ENCODE measurements at regions not wholly inside any gene's neighbourhood (a gene's known extent, or its start where the extent isn't known, plus 50 kb on each side); places are given as distances from the start of the nearest gene placed in this dataset.

DNA sequence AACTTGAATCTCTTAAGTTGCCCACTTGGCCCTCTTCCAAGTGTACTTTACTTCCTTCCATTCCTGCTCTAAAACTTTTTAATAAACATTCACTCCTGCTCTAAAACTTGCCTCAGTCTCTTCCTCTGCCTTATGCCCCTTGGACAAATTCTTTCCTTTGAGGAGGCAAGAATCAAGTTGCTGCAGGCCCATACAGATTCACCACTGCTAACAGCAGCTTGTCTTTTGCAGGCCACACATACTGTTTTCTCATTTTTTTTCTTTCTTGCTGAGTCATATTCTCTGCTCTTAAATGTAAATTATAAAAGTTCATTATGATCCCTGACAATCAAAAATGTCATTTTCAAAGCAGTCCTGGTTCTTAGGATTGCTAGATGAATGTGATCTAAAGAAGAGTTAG, 1820.8 kb upstream of the FLRT2 start:
- TF ChIP-seq CTCF (IDR thresholded peaks at IDR 0.05; ENCODE audit: low read length) (no peak), EZH2 (IDR thresholded peaks at IDR 0.05; ENCODE audit: borderline replicate concordance, low read length) (no peak)
